ENCODE measurements at regions not wholly inside any gene's neighbourhood (a gene's known extent, or its start where the extent isn't known, plus 50 kb on each side); places are given as distances from the start of the nearest gene placed in this dataset.

DNA sequence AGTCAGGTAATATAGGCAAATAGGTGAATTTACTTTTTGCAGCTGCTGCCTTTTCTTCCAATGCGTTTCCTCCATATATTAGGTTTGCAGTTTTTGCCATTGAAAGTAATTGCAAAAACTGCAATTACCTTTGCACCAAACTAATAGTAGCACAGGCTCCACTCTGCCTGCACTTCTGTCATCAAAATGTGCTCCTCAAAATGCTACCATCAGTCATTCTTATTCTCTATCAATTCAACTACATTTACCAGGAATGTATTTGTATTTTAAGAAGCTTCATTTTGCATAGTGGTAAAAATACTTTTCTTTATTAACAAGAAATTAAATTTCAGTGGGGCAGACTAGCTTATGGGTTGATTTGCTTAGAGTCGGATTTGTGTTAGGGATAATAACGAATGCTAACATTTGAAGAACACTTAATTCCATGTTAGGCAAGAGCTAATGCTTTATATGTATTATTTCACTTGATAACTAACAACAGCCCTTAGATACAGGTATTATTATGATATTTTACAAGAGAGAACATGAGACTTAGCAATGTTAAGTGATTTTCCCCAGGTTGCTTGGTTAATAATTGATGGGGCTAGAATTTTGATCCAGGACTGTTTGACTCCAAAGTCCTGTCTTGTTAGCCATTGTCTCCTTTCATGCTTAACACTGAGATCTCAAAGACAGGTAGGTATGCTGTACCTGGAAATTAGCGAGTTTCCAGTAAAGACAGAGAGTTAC is 300.4 kb downstream of the MAN2A1 start:
- TF ChIP-seq, protein P1, sequence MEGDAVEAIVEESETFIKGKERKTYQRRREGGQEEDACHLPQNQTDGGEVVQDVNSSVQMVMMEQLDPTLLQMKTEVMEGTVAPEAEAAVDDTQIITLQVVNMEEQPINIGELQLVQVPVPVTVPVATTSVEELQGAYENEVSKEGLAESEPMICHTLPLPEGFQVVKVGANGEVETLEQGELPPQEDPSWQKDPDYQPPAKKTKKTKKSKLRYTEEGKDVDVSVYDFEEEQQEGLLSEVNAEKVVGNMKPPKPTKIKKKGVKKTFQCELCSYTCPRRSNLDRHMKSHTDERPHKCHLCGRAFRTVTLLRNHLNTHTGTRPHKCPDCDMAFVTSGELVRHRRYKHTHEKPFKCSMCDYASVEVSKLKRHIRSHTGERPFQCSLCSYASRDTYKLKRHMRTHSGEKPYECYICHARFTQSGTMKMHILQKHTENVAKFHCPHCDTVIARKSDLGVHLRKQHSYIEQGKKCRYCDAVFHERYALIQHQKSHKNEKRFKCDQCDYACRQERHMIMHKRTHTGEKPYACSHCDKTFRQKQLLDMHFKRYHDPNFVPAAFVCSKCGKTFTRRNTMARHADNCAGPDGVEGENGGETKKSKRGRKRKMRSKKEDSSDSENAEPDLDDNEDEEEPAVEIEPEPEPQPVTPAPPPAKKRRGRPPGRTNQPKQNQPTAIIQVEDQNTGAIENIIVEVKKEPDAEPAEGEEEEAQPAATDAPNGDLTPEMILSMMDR (IDR thresholded peaks at IDR 0.05) = no peak
- TF ChIP-seq POLR2A (IDR thresholded peaks at IDR 0.05) (no peak), POLR2AphosphoS5 (IDR thresholded peaks at IDR 0.05; ENCODE audit: insufficient read depth in 1 of 2, low read depth in 1 of 2) (no peak)
